ENCODE measurements at regions not wholly inside any gene's neighbourhood (a gene's known extent, or its start where the extent isn't known, plus 50 kb on each side); places are given as distances from the start of the nearest gene placed in this dataset.

DNA sequence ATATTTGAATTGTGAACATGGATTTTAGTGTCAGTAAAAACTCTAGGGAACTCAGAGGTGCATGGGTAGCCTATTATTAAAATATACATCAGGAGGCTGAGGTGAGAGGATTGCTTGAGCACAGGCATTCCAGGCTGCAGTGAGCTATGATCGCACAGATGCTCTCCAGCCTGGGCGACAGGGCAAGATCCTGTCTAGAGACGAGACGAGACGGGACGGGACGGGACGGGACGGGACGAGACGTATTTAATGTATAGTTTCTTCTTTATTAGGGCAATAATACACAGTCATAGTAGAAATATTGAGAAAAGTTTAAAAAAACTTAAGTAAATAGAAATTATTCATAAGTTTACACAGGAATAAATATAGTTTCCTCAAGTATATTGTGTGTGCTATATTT lies 89.3 kb downstream of the DIPK2A start:
- no peak overlapping the region for H2BK12ac ChIP-seq (ENCODE audit: insufficient read length, low read depth, low read length)
- no peak overlapping the region for H3K14ac ChIP-seq (ENCODE audit: insufficient read depth, low read length)
- no peak overlapping the region for H3K18ac ChIP-seq (ENCODE audit: insufficient read length, low read depth, low read length)
- no peak overlapping the region for H3K27ac ChIP-seq (ENCODE audit: insufficient read length, low read depth, low read length)
- no peak overlapping the region for H4K8ac ChIP-seq (replicated peaks; ENCODE audit: insufficient read length, low read depth, low read length)
- H2AFZ ChIP-seq (ENCODE audit: low read length): no peak overlapping the region
- no peak for DNase-seq
- H2AK5ac ChIP-seq (ENCODE audit: insufficient read length, low read length): no peak overlapping the region
- H2BK15ac ChIP-seq (ENCODE audit: low read depth, low read length): no peak overlapping the region
- no peak overlapping the region for H3K56ac ChIP-seq (ENCODE audit: insufficient read length, low read depth, low read length)
- H3K4ac ChIP-seq (ENCODE audit: low read depth, low read length): no peak overlapping the region
- H3K79me2 ChIP-seq (ENCODE audit: insufficient read depth, low read length): no peaks in the 10 kb centered on the region
- no peak overlapping the region for H3T11ph ChIP-seq (ENCODE audit: low read length)
- no peaks in the 10 kb centered on the region for H3K9me3 Mint-ChIP-seq
- no peaks in the 10 kb centered on the region for H4K20me1 ChIP-seq (ENCODE audit: control insufficient read depth, insufficient read depth, insufficient read length)
- H3K4me1 Mint-ChIP-seq: peaks cover 3 to 14% of the 10 kb centered on the region in 2 experiments; a peak in 3 of 4 replicates
- H2BK5ac ChIP-seq (ENCODE audit: insufficient read length, low read length): no peak overlapping the region
- H2BK120ac ChIP-seq (ENCODE audit: low read depth, low read length, poor library complexity, severe bottlenecking): no peak overlapping the region
- H3K23ac ChIP-seq (ENCODE audit: insufficient read length, low read depth, low read length): no peak overlapping the region
- TF ChIP-seq, protein P1, sequence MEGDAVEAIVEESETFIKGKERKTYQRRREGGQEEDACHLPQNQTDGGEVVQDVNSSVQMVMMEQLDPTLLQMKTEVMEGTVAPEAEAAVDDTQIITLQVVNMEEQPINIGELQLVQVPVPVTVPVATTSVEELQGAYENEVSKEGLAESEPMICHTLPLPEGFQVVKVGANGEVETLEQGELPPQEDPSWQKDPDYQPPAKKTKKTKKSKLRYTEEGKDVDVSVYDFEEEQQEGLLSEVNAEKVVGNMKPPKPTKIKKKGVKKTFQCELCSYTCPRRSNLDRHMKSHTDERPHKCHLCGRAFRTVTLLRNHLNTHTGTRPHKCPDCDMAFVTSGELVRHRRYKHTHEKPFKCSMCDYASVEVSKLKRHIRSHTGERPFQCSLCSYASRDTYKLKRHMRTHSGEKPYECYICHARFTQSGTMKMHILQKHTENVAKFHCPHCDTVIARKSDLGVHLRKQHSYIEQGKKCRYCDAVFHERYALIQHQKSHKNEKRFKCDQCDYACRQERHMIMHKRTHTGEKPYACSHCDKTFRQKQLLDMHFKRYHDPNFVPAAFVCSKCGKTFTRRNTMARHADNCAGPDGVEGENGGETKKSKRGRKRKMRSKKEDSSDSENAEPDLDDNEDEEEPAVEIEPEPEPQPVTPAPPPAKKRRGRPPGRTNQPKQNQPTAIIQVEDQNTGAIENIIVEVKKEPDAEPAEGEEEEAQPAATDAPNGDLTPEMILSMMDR (conservative IDR thresholded peaks at IDR 0.05): no peak
- H4K91ac ChIP-seq (ENCODE audit: insufficient read length, low read depth, low read length): no peak overlapping the region
- H3K9me3 ChIP-seq (ENCODE audit: control insufficient read depth, low read depth, low read length): no peaks in the 10 kb centered on the region
- no peaks in the 10 kb centered on the region for H3K79me1 ChIP-seq (ENCODE audit: insufficient read depth, low read depth, low read length, poor library complexity, severe bottlenecking)
- H3K27ac Mint-ChIP-seq: no peak overlapping the region
- H3K4me3 Mint-ChIP-seq: no peak overlapping the region
- H3K36me3 Mint-ChIP-seq (ENCODE audit: insufficient read depth in 1 of 3, low read depth in 3 of 3): no peaks in the 10 kb centered on the region
- no CpG with 5 or more reads among the region's 11 CpGs for WGBS (ENCODE audit: extremely low coverage, insufficient read length, low lambda C conversion rate)
- H3K9ac ChIP-seq (ENCODE audit: extremely low read depth, insufficient read length, low read length): no peak overlapping the region
- no peak overlapping the region for H4K5ac ChIP-seq (ENCODE audit: insufficient read length, low read depth, low read length)
- H3K4me1 ChIP-seq (ENCODE audit: insufficient read depth, low read length): no peaks in the 10 kb centered on the region
- no peak overlapping the region for H2BK20ac ChIP-seq (ENCODE audit: low read depth, low read length, poor library complexity, severe bottlenecking)
- no peaks in the 10 kb centered on the region for H3K27me3 Mint-ChIP-seq (ENCODE audit: low read depth)
- H3K4me2 ChIP-seq (ENCODE audit: insufficient read depth, insufficient read length, low read length): no peak overlapping the region
- no peaks in the 10 kb centered on the region for H3K27me3 ChIP-seq (ENCODE audit: insufficient read depth, low read length)
- H3K23me2 ChIP-seq (ENCODE audit: insufficient read length, low read depth, low read length, poor library complexity, severe bottlenecking): no peaks in the 10 kb centered on the region

All from H9 (cell line).